Esophagus muscularis mucosa (tissue), 4 donors: ENCODE measurements at regions not wholly inside any gene's neighbourhood (a gene's known extent, or its start where the extent isn't known, plus 50 kb on each side); places are given as distances from the start of the nearest gene placed in this dataset.
A peak's percentile ranks its signal among the peaks of the same experiment; 100 is the strongest.

Experiments used
- DNase-seq: peaks from one replicate; pipeline ENCODE4 v3.0.0-alpha.2; 2017; ENCODE audit errors: extremely low spot score
- H3K27ac ChIP-seq, 4 donors: fragments of 200-600 bp; sonication (generic); replicated peaks in 1 of 4; 1 replicate in 3 of 4; 2 replicates in 1 of 4; pipeline ENCODE4 v1.5.1; 2016 to 2019; ENCODE audit warnings: mild to moderate bottlenecking in 1 of 4
- H3K27me3 ChIP-seq, 4 donors: fragments of 200-600 bp; sonication (generic); one replicate each; pipeline versions ENCODE4 v1.5.1 to v1.6.0; 2016 to 2019
- H3K36me3 ChIP-seq, 4 donors: fragments of 200-600 bp; sonication (generic); one replicate each; pipeline ENCODE4 v1.5.1; 2016 to 2019
- H3K4me1 ChIP-seq, 4 donors: fragments of 200-600 bp; sonication (generic); one replicate each; pipeline ENCODE4 v1.5.1; 2016 to 2019
- H3K4me3 ChIP-seq, 4 donors: fragments of 200-600 bp; sonication (generic); 1 replicate in 2 of 4; 2 replicates in 2 of 4; pipeline ENCODE4 v1.5.1; 2016 to 2019; ENCODE audit warnings: mild to moderate bottlenecking in 4 of 4, moderate library complexity in 1 of 4
- H3K9me3 ChIP-seq, 4 donors: fragments of 200-600 bp; sonication (generic); 1 replicate in 3 of 4; 2 replicates in 1 of 4; pipeline ENCODE4 v1.5.1; 2016 to 2019
- EP300 ChIP-seq: sonication (generic); formaldehyde crosslinking; IDR thresholded peaks from one replicate; pipeline ENCODE4 v1.6.1; 2017; ENCODE audit warnings: antibody characterized with exemption
- POLR2A ChIP-seq: fragments of 450-650 bp; IDR thresholded peaks from one replicate; pipeline ENCODE4 v1.6.1; 2017; ENCODE audit warnings: antibody characterized with exemption, moderate library complexity, mild to moderate bottlenecking, low read depth
- POLR2AphosphoS5 ChIP-seq, 2 donors: sonication (generic); formaldehyde crosslinking; IDR thresholded peaks; one replicate each; pipeline ENCODE4 v1.6.1; 2017; ENCODE audit warnings: antibody characterized with exemption in 2 of 2
- WGBS: methylation state at CpG from one replicate; pipeline ENCODE4 v1.1.5; 2018; 5-methylcytosine and 5-hydroxymethylcytosine counted together
- intact Hi-C: fragments of 100-400 bp; cut with DNase I; formaldehyde crosslinking; loops from one replicate; pipeline ENCODE4 v1.15.1; 2023
- TF ChIP-seq, protein P1 (sequence below), 3 experiments: fragments of 200-600 bp in 2 of 3; fragments of 450-650 bp in 1 of 3; sonication (generic) in 2 of 3; IDR thresholded peaks; one replicate each; pipeline ENCODE4 v1.5.1; 2017 to 2019; ENCODE audit warnings: antibody characterized with exemption in 3 of 3, mild to moderate bottlenecking in 2 of 3, moderate library complexity in 1 of 3

DNA sequence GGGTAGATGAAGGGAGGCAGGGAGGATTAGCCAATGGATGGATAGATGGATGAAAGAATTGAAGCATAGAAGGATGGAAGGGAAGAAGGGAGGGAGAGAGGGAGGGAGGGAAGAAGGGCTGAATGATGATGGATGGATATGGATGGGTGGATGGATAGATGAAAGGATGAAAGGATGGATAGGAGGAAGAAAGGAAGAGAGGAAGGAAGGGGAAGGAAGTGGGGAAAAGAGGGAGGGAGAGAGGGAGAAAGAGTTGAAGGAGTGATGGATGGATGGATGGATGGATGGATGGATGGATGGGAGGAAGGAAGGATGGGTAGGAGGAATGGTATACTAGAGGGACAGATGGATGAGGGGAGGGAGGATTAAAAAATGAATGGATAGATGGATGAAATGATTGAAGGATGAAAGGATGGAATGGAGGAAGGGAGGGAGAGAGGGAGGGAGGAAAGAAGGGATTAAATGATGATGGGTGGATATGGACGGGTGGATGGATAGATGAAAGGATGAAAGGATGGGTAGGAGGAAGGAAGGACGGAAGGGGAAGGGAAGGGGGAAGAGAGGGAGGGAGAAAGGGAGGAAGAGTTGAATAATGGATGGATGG lies 145.9 kb downstream of the MN1 start:
- TF ChIP-seq, protein P1, sequence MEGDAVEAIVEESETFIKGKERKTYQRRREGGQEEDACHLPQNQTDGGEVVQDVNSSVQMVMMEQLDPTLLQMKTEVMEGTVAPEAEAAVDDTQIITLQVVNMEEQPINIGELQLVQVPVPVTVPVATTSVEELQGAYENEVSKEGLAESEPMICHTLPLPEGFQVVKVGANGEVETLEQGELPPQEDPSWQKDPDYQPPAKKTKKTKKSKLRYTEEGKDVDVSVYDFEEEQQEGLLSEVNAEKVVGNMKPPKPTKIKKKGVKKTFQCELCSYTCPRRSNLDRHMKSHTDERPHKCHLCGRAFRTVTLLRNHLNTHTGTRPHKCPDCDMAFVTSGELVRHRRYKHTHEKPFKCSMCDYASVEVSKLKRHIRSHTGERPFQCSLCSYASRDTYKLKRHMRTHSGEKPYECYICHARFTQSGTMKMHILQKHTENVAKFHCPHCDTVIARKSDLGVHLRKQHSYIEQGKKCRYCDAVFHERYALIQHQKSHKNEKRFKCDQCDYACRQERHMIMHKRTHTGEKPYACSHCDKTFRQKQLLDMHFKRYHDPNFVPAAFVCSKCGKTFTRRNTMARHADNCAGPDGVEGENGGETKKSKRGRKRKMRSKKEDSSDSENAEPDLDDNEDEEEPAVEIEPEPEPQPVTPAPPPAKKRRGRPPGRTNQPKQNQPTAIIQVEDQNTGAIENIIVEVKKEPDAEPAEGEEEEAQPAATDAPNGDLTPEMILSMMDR (IDR thresholded peaks at IDR 0.05) = no peak
- no peak for TF ChIP-seq POLR2A
- no peak for TF ChIP-seq POLR2AphosphoS5 (IDR thresholded peaks at IDR 0.05)
- no peak for TF ChIP-seq EP300
- Histone ChIP-seq H3K36me3 (no peaks in the 10 kb centered on the region), H3K27me3 (no peaks in the 10 kb centered on the region), H3K9me3 (peaks cover 0 to 9% (median 0%) of the 10 kb centered on the region in 4 donors), H3K27ac (no peak overlapping the region), H3K4me3 (no peak overlapping the region), H3K4me1 (peaks cover 10 to 21% (median 18%) of the 10 kb centered on the region in 4 donors)
- intact Hi-C loops = no loop called here
- 84% methylated on average over 2 of the region's 2 CpGs for WGBS
- DNase-seq = no peak

DNA sequence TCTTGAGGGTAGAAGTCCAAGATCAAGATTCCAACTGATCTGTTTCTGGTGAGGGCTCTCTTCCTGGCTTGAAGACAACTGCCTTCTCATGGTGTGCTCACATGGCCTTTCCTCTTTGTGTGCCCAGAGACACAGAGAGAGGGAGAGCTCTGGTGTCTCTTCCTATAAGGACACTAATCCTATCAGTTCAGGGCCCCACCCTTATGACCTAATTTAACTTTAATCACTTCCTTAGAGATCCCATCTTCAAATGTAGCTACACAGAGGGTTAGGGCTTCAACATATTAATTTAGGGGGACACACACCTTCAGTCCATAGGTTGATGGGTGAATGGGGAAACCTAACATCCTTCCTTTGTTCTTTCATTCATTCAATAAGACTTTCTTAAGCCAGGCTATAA lies 144.6 kb downstream of the MN1 start:
- H3K36me3 ChIP-seq = no peaks in the 10 kb centered on the region
- no peak for DNase-seq
- peaks cover under 1 to 9% (median 5%) of the 10 kb centered on the region in 4 donors for H3K4me1 ChIP-seq
- TF ChIP-seq EP300 = no peak
- TF ChIP-seq POLR2A = no peak
- TF ChIP-seq, protein P1 (IDR thresholded peaks at IDR 0.05) = no peak
- TF ChIP-seq POLR2AphosphoS5 (IDR thresholded peaks at IDR 0.05) = no peak
- no peak overlapping the region for H3K27ac ChIP-seq
- H3K9me3 ChIP-seq = peaks cover 0 to 9% (median 0%) of the 10 kb centered on the region in 4 donors
- intact Hi-C loops = no loop called here
- H3K27me3 ChIP-seq = no peaks in the 10 kb centered on the region
- H3K4me3 ChIP-seq = no peak overlapping the region

DNA sequence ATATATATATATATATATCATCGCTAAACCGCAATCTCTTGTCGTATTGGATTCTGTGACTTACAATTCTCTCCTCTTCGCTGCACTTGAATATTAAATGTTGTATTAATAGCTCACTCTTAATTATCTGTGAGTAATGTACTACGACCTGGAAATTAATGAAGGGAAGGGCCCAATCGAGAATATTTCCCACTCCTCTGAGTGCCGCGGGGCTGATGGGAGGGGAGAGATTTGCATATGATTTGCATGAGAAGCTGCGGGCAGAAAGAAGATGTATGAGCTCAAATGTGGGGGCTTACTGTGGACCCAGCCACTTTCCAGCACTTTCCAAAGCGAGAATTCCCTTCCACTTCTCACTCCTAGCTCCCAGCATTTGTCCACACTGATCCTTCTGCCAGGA lies 141.2 kb downstream of the MN1 start:
- Histone ChIP-seq H3K4me3 (no peak overlapping the region), H3K4me1 (peaks cover 10 to 13% (median 11%) of the 10 kb centered on the region in 4 donors), H3K36me3 (no peaks in the 10 kb centered on the region), H3K27ac (no peak overlapping the region), H3K9me3 (peaks cover 0 to 9% (median 0%) of the 10 kb centered on the region in 4 donors), H3K27me3 (no peaks in the 10 kb centered on the region)
- no peak for TF ChIP-seq POLR2AphosphoS5 (IDR thresholded peaks at IDR 0.05)
- TF ChIP-seq, protein P1 (IDR thresholded peaks at IDR 0.05) = no peak
- no peak for TF ChIP-seq POLR2A
- TF ChIP-seq EP300 = no peak
- no peak for DNase-seq
- 95% methylated on average over 10 of the region's 10 CpGs for WGBS
- intact Hi-C loops = no loop called here

DNA sequence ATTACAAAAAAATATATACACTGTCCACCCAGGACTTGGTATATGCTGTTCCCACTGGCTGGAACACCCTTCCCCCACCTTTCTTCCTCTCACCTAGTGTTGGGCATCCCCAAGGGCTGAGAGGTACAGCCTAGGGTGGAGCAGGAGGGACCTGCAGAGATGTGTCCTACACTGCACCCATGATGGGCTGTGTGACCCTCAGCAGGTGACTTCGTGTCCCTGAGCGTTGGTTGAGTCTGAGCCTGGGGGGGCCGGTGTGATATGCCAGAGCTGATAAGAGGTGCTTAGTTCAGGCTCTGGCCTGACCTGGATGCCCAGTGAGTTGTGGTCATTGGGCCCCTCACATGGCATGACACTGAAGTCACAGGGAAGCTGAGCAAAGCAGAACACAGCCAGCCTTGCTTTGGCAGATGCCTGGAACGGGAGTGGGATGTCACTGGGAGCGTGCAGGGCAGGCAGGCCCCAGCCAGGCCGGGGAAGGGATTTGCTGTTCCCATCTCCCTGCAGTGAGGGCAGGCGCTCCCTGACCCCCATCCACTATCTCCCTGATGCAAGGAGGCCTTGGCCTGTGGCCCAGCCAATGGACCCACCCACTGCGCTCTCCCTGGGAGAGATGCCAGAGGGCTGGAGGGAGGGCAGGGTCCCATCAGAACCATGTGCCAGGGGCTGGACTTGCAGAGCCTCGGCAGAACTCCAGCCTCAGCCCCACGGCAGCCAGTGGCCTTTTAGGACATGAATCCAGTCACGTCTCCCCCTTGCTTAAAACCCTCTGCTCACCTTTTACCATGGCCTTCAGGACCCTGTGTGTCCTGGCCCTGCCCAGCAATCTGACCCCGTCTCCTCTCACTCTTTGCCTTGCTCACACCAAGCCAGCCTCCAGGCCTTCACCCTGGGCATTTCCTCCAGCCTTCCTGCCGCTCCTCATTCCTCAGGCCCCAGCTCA lies 138.9 kb downstream of the MN1 start:
- peak overlapping the region in 2 of 4 donors; percentile 26 to 32 for H3K27ac ChIP-seq
- intact Hi-C loops = no loop called here
- DNase-seq = no peak

More for the DNA sequence above, 138.9 kb downstream of the MN1 start:
- no peaks in the 10 kb centered on the region for H3K27me3 ChIP-seq
- no peak overlapping the region for H3K4me3 ChIP-seq
- H3K36me3 ChIP-seq = no peaks in the 10 kb centered on the region
- H3K9me3 ChIP-seq = peaks cover 0 to 5% (median 2%) of the 10 kb centered on the region in 4 donors
- peaks cover 10 to 20% (median 14%) of the 10 kb centered on the region in 4 donors for H3K4me1 ChIP-seq
- 61% methylated on average over 6 of the region's 13 CpGs for WGBS
- TF ChIP-seq, protein P1 (IDR thresholded peaks at IDR 0.05) = no peak
- TF ChIP-seq POLR2A = no peak
